Activated CD4-positive, alpha-beta T cell treated with anti-CD3 and anti-CD28 coated beads, Interleukin-2, amount 50 U/mL, for 24 hours (primary cell): ENCODE measurements at regions not wholly inside any gene's neighbourhood (a gene's known extent, or its start where the extent isn't known, plus 50 kb on each side); places are given as distances from the start of the nearest gene placed in this dataset.
"Not testable (repeated sequence)": the region's sequence is repeated elsewhere in the genome, so short reads cannot be mapped to it uniquely, and the experiment has no call there.

Source experiments
- DNase-seq, 2 donors: peaks; one replicate each; pipeline ENCODE4 v3.0.0-alpha.2; 2020; ENCODE audit warnings: low read depth in 1 of 2, low spot score in 1 of 2

DNA sequence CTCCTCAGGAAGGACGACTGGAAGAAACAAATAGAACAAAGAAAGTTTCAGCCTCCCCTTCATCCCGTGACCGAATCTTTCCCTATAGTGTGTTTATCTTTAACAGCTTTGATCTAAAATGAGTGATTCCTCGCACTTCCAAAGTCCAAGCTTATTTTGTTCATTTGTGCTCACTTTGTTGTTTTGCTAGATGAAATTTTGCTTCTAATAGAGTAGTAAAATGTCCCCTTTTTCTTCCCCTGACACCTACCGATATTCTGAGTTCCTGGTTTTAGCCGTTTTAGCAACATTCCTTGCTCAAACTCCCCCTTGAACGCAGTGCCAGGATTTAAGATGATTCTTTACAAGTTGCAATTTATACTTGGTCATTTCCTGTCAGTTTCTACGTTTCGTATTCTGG lies 204.2 kb downstream of the FGF9 start:
- DNase-seq, result no peak

DNA sequence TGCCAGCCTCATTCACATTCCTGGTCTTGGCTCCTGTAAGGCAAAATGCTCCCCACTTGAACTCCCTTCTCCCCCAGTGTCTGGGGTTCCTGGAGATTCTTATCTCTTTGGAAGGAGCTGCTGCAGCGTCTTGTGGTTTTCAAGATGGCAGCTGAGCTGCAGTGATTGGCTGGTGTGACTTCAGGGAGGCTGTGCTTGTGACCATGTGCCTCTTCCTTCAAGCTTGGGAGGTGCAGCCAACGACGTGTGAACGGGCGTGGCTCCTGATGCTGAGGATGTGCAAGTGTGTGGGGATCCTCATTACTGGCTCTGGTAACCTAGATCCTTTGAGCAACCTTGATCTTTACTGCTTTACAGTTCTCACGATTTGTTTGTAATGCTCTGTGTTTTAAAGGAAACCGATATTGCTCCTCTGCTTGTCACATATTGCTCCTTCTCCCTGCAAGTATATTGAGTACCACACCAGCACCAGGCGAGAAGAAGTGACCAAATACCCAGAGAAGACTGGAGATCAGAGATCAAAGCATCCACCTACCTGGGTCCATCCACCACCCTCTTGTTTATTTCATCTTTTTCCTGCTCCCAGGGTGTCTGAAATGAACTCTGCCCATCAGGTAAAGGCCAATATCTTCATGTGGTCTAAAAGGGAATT lies 208.5 kb downstream of the FGF9 start:
- DNase-seq, result no peak

DNA sequence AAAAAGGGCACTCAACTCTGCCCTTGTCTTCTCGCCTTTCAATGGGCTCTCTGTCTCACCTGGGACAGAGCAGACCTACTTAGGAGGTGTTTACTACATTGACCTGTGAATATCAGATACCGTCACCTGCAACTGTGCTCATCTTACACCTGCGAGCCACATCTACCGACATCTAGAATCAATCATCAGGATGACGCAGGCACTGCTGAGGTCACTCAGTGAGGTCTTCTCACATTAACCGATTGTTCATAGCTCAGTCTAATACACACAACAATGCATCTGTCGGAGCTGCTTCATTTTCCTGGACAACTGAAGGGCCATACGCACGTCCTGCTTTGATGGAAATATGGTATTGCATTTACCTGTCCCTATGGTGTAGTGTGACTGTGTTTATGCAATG lies 211.9 kb downstream of the FGF9 start:
- DNase-seq, result no peak

DNA sequence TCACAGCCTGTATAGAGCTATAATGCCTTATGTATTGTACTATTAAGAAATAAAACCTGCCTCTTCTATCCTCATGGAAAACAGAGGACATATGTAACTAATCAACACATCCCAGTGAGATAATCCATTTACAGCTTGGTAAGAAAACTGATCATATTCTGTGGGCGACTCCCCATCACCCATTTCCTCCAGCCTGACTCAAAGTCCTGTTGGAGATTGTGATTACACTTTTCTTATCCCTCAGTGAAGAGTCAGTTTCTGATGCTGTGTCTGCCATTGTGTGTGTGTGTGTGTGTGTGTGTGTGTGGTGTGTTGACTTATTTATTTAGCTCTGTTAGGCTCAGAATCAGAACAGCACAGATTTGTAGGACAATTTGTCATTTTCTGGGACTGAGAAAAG lies 212.8 kb downstream of the FGF9 start:
- no peak for DNase-seq

DNA sequence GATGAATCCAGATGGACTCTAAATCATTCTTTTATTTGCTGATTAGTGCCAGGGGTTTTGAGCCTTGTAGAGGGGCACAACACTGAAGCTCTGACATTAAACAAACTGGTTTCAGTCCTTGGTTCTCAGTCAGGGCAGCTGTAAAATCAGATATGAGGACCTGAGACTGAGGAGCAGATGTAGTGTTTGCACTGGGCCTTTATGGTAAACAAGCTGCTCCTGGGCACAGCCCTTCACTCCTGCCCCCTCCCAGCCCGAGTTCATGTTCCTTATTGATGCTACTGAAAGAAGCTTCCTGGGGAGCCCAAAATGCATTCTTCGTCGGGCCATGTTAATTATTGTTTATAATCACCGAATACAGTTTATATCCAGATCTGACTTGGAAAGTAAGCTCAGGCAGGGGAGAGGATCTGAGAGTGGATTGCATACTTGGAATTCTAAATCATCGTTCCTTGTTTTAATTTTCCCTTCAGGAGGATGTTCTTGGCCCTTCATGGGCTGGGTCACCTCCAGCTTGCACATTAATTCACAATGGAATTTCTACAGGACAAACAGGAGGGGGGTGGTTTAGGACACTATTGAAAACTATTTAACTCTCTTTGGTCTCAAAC lies 213.5 kb downstream of the FGF9 start:
- no peak for DNase-seq

DNA sequence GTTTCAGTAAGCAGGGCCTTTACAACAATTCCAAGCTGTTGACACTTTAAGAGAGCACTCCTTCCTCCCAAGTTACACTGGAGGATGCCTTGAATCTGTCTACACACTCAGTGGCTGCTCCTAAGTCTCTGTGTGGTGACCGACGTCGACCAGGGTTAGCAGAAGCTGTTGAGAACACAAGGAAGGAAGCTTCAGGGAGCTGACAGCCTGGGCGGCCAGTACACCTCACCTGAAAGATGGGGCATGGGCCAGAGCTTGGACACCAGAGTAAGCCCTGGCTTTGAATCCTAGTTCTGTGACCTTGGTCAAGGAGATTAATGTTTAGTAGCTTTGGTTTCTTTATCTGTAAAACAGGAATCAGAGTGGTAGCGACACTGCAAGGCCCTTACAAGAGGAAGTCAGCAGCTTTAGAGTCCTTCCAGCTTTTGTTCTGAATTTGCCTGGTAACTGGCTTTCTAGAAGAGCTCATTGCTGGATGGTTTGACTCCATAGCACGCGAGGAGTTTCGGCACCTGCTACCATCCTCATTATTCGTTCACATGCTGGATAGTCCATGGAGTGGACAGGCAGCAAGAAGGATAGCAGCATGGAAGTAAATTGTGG lies 214.2 kb downstream of the FGF9 start:
- no peak for DNase-seq

DNA sequence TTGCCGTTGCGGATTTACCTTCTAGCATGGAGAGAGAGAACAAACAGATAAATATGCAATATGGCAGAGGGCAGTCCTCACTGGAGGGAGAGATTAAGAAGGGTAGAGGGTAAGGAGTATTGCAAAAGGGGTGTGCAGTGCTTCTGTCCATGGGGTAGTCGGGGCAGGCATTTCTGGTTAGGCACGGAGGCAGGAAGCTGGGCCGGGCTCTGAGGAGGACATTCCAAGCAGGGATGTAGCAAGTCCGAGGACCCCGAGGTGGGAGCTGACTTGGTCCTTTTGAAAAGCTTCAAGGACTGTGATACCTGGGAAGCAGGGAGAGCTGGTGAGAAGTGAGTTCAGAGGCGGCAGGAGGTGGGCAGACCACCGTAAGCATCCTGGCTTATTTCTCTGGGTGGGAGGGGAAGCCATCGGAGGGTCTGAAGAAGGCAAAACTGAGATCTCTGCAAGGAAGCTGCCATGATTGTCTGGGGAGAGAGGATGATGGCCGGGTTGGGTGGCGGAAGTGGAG lies 214.9 kb downstream of the FGF9 start:
- DNase-seq, result no peak

DNA sequence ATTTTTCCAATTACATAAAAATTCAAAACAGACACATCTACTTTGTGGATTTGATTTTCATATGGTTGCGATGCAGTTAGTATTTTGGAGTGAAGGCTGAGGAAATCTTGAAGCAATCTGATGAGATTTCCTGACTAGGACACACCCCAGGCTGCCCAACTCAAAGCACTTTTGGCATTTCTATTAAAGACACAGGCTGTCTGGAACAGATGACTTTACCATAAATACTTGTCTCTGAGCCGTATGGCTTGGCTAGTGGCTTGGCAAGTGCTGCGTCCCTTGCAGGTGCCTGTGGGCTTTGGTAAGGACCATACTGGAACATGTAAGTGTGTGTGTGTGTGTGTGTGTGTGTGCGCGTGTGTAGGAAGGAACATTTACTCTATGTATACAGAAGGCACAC lies 218.8 kb downstream of the FGF9 start:
- DNase-seq, result no peak

DNA sequence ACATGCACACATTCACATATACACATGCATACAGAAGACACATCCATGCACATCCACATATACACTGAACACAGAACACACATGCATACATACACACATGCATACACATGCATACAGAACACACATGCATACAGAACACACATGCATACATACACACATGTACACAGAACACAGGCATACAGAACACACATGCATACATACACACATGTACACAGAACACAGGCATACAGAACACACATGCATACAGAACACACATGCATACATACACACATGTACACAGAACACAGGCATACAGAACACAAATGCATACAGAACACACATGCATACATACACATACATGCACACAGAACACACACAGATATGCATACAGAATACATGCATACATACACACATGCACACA lies 219.3 kb downstream of the FGF9 start:
- DNase-seq, result not testable (repeated sequence)

DNA sequence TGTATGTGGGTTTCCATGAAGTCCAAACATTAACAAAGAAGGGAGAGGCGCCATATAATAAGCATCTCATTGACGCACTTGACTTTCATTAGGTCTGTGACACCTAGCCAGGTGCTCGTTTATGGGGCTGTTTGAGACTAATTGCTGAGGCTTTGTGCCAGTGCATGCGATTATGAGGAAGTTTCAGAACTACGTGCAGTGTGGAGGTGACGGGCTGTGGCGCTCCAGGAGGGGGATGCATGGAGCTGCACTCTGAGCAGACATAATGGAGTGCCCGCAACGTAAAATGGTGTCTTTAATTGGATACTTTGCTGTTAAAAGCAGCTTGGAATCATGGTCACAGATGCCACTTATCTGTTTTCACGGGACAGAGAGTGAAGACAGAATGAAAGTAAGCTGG lies 223.2 kb downstream of the FGF9 start:
- no peak for DNase-seq

DNA sequence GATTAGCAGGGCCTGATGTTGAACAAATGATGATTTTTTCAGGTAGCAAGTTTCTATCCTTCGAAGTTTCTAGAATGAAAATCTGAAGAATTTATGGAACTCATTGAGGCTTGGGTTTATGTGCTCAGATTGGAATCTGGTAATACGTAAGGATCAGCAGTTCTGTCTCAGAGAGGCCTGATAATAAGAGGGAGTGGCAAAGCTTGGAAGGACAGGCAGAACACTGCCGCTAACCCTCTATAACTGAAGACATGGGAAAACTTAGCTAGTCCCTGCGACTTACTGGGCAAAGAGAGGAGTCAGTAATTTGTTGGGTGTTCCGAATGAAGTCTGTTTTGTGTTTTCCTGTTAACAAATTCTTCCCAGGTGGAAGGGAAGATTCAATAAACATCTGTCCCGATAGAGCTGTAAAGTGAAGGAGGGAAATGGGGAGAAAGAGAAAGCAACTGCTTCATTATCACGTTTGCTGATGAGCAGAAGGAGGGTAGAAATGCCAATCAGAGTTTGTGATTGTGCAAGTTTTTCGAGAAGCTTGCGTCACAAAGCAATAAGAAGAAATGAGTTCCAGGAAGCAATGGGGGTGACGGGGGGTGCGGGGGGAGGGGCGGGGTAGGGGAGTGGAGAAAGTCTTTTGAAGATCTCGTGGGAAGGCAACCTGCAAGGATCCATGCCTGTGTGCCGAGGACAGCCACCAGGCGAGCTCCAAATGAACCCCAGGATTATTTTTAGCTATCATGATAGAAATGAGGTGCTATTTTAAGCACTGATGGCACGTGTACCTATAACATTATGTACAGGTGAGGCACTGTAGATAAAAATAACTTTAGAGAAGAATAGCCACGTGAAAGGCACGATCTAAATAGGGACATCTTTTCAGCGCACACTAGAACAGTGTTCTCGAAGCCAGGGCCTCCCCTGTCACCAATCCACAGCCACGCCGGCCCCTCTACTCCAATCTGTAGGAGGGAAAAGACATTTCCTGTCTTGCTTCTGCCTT lies 224.1 kb downstream of the FGF9 start:
- DNase-seq, result no peak

DNA sequence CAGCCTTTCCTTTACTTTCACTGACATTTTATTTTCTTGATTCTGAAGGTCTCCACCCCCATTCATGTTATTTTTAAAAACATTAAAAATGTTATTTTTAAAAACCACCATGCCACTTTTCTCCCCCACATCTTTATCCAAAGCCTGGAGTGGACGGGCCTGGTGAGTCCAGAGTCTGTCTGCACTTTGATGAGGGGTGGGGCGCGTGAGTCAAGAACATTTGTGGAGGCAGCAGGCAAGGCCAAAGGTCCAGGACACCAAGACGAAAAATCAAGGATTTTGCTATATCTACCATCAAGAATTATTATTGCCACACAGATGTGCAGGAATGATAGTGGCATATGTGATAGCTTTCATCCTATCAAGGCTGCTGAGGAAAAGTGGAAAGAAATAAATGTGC lies 224.9 kb downstream of the FGF9 start:
- no peak for DNase-seq

DNA sequence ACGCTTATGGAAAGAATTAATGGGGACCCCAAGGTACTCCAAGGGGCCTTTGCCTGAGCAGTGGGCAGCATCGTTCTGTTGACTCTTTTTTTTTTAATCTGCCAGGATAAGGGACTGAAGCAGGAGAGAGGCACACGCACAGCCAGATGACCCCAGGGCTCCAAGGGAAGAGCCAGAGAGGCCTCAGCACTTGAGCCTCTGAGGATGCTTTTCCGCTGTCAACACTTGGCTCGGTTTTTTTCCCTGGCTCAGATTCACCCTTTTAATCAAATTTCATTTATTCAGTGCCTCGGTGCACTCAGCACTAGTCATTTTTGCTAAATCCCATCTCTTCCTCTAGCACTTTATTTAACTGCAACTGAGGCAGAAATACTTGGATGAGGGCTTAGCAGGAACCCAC lies 226.3 kb downstream of the FGF9 start:
- no peak for DNase-seq

DNA sequence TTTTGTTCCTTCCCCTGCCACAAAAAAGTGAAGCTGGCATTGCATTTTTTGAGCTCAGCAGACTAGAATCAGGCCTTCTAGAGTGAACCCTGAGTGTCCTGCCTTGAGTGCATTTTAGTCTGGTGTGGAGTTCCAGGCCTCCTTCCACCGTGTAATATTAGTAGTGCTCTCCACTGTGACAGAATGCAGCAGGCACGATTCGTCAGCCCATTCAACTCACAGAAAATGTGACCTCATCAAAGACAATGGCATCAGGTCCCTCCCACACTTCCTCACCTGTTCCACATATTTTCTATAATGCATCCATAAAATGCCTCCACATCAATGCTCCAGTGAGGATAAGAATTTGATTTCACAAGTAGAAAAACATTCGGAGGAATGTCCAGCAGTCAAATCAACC lies 227.6 kb downstream of the FGF9 start:
- no peak for DNase-seq

DNA sequence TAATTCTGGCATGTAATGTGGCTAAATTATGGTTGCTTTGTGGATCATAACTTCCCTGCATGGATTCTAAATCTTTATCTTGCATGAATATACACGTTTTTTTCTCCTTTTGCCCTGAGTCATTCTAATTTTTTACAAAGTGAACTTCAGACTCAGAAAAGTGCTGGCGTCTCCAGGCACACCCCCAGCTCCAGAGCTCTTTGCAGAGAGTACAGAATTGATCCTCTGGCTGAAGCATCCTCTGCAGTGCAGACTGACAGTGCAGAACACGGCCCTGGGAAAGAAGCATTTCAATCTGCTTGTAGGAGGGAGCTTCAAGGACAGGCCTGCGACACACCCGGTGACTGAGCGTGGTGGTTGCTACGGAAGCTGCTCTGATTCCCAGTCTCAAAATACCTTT lies 228.1 kb downstream of the FGF9 start:
- no peak for DNase-seq

DNA sequence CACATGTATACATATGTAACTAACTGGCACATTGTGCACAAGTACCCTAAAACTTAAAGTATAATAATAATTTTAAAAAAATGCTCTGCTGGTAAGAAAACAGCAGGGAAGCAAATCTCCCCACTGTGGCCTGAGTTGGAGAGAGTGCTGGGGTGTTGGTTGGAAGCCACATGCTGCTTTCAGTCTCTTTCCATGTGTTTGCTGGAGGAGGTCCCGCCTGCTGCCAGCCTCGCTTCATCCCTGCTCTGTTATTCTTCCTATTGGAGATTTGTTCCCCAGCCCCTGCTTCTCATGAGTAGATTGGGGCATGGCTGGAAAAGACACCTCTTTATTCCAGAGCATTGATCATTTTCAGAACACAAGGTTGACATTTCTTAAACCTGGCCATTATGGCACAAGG lies 230.5 kb downstream of the FGF9 start:
- DNase-seq, result no peak

DNA sequence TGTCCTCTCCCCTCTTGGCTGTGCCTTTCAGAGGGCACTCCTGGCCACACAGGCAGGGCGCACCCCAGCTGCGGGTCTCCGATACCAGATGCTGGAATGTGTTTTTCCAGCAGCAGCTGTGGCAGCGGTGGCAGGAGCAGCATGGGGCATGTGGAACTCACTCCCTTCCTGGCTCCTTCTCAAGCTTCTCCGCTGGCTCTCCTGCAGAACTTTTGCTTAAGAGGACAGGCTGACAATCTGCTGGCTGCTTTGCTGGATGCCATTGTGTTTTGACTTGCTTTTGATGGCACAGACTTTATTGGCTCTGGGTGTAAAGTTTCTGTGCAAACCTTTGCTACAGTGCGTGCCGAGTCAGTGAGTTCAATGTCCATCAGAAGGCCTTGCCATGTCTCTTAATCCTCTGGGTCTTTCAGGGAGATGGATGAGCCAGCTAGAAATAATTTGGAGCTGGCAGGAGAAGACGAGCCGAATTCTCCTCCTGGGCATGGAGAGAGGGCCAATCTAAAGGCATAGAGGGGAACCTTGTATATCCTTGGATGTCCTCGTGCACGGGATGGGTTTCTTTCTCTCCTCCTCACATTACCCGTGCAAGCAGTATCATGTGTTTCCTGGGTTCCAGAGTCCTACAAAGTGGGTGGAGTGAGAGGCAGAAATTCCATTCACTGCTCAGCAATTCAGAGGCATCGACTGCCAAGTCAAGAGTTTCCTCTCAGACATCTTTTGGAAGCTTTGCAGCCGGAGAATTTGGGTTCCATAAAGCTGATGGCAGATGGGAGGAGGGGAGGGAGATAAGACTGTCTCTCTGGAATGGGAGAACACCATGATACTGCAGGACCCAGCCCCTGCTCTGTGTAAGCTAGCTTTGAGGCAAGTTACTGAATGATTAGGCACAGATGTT lies 231.2 kb downstream of the FGF9 start:
- DNase-seq, result no peak

DNA sequence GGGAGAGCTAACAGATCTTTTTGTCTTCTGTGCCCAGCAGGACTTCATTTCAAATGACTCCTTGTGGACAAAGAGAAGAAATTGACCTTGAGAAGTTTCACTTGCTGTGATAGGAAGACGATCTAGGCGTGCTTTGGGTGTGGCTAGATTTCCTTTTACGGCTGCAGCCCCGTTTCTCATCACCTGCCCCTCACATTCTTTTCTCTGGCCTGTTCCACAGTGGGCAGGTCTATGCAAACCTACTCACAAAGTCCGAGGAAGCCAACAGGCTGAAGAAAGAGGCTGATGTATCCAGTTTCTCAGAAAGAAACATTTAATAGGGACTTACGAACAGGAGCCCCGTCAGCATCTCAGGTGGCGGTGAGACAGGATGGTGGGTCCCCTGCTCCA lies 231.8 kb downstream of the FGF9 start:
- DNase-seq, result no peak

DNA sequence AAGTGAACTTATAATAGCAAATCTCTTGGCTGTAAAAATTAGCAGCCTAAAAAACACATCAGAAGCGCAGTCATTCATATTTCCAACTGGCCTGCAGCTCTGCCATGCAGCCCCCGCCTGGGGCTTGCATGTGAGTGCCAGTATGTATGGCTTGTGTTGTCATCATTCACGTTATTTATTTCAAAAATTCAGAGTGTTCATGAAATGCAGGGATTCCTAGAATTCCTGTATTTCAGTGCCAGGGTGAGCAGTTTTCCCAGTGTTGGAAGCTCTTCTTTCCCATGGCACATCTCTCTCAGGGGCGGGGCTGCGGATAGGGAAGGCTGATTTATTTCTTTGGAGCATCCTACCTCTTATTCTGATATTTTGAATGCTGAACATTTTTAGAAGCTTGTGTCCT lies 234.6 kb downstream of the FGF9 start:
- no peak for DNase-seq

DNA sequence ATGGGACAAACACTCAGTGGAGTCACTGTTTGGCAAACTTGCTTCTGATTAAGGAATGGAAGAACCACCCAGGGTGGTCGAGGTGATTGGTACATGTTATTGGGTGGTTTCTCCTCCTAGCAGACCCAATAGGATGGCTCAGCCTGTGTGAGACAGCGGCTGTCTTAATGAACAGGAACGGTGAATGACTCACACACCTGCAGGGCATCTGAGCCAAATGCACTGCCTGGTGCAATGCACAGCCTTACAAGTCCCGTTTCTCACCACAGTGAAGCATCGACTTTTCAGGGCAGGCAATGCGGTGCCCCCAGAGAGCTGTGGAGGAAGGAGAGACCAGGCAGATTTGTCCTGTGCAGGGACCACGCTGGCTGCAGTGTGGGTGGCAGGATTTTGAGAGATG lies 238.5 kb downstream of the FGF9 start:
- DNase-seq, result no peak

DNA sequence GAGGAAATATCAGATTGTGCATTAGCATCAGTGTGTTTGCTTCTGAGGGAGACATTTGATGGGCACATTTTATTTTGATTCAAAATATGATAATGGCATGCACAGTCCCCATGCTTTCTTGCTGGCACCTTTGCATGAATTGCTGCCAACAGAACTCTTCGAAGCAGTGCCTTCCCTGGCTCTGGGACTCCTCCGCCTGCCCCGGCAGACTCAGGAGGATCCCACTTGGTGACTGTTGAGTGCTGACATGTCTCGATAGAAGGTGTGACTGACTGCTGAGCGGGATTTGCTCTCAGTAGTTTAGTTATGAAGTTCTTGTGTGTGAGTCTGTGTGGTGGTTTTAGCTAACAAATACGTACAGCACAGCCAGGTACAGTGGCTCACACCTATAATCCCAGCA lies 239.7 kb downstream of the FGF9 start:
- DNase-seq, result no peak
